M059J (cell line): ENCODE measurements at regions not wholly inside any gene's neighbourhood (a gene's known extent, or its start where the extent isn't known, plus 50 kb on each side); places are given as distances from the start of the nearest gene placed in this dataset.

Source experiments
- DNase-seq: peaks from one replicate; pipeline ENCODE4 v3.0.0-alpha.2; 2012; ENCODE audit warnings: low read depth

GRCh38 chr3:76345878-76346277 is 560.5 kb upstream of the ZNF717 start:
- no peak for DNase-seq

- DNase-seq, result no peak
Observed at GRCh38 chr3:76346690-76347089, 561.3 kb upstream of the ZNF717 start.

- no peak for DNase-seq
Observed at GRCh38 chr3:76349715-76350480, 564.5 kb upstream of the ZNF717 start.

GRCh38 chr3:76352051-76352450 is 566.7 kb upstream of the ZNF717 start:
- DNase-seq, result no peak

GRCh38 chr3:76352511-76353284 is 567.3 kb upstream of the ZNF717 start:
- DNase-seq, result no peak

- DNase-seq, result no peak
Observed at GRCh38 chr3:76353683-76354082, 568.3 kb upstream of the ZNF717 start.

GRCh38 chr3:76361010-76361409 is 575.7 kb upstream of the ZNF717 start:
- DNase-seq, result no peak

- no peak for DNase-seq
Observed at GRCh38 chr3:76362643-76363042, 577.3 kb upstream of the ZNF717 start.

GRCh38 chr3:76365275-76365674 is 579.9 kb upstream of the ZNF717 start:
- DNase-seq, result no peak

GRCh38 chr3:76367281-76367680 is 581.9 kb upstream of the ZNF717 start:
- no peak for DNase-seq

GRCh38 chr3:76369170-76369569 is 583.8 kb upstream of the ZNF717 start:
- DNase-seq, result no peak

- DNase-seq, result no peak
Observed at GRCh38 chr3:76370749-76371520, 585.6 kb upstream of the ZNF717 start.

GRCh38 chr3:76372497-76372896 is 587.1 kb upstream of the ZNF717 start:
- no peak for DNase-seq

GRCh38 chr3:76377074-76377473 is 591.7 kb upstream of the ZNF717 start:
- DNase-seq, result no peak

GRCh38 chr3:76378789-76379188 is 593.4 kb upstream of the ZNF717 start:
- DNase-seq, result no peak

- no peak for DNase-seq
Observed at GRCh38 chr3:76383781-76384180, 598.4 kb upstream of the ZNF717 start.

GRCh38 chr3:76387000-76387399 is 601.7 kb upstream of the ZNF717 start:
- no peak for DNase-seq

GRCh38 chr3:76400141-76400540 is 614.8 kb upstream of the ZNF717 start:
- DNase-seq, result no peak

- DNase-seq, result no peak
Observed at GRCh38 chr3:76402926-76403325, 617.6 kb upstream of the ZNF717 start.

GRCh38 chr3:76403556-76403955 is 618.2 kb upstream of the ZNF717 start:
- no peak for DNase-seq

GRCh38 chr3:76405196-76405595 is 619.8 kb upstream of the ZNF717 start:
- DNase-seq, result no peak

GRCh38 chr3:76410762-76411281 is 625.5 kb upstream of the ZNF717 start:
- no peak for DNase-seq
